OCI-LY7 (cell line): ENCODE measurements at regions not wholly inside any gene's neighbourhood (a gene's known extent, or its start where the extent isn't known, plus 50 kb on each side); places are given as distances from the start of the nearest gene placed in this dataset.

Experiments
- BruUV-seq: library from RNA; stranded (reverse); fragments of 400-500 nt; replicated peaks from 2 replicates; lab custom pipeline; 2021; lab: Mats Ljungman, UMichigan
- CTCF ChIA-PET: fragments of 300-600 bp; sonication (Branson Sonifier 250); formaldehyde crosslinking; loops from one replicate; lab custom pipeline; 2022; ENCODE audit warnings: antibody characterized with exemption; ENCODE audit not compliant: unreplicated experiment; lab: Charles Lee
- POLR2A ChIA-PET: fragments of 300-600 bp; sonication (Branson Sonifier 250); formaldehyde crosslinking; loops from one replicate; lab custom pipeline; 2022; ENCODE audit warnings: antibody characterized with exemption; lab: Charles Lee
- DNase-seq: peaks from one replicate; pipeline ENCODE4 v3.0.0-alpha.2; 2015; ENCODE audit warnings: low spot score
- H2AFZ ChIP-seq: fragments of 200-600 bp; sonication (generic), shearing (Covaris generic); 2 replicates; pipeline ENCODE4 v1.6.1; 2014; ENCODE audit warnings: mild to moderate bottlenecking, antibody characterized with exemption, low read length, moderate library complexity
- H3K27ac ChIP-seq: fragments of 200-600 bp; sonication (generic); 2 replicates; pipeline ENCODE4 v1.5.1; 2014; ENCODE audit warnings: mixed run types, low read depth, mild to moderate bottlenecking, moderate library complexity, low read length, inconsistent platforms; ENCODE audit not compliant: poor library complexity, severe bottlenecking
- H3K36me3 ChIP-seq: fragments of 200-600 bp; sonication (generic); 2 replicates; pipeline ENCODE4 v1.6.1; 2014; ENCODE audit warnings: mild to moderate bottlenecking, antibody characterized with exemption, low read length, moderate library complexity, mixed read lengths; ENCODE audit not compliant: insufficient read depth
- H3K4me1 ChIP-seq: fragments of 200-600 bp; sonication (generic); 2 replicates; pipeline ENCODE4 v1.5.1; 2014; ENCODE audit warnings: mild to moderate bottlenecking, low read length; ENCODE audit not compliant: insufficient read depth, poor library complexity, severe bottlenecking
- H3K4me2 ChIP-seq: fragments of 200-600 bp; sonication (generic); 2 replicates; pipeline ENCODE4 v1.6.1; 2014; ENCODE audit warnings: mild to moderate bottlenecking, low read length
- H3K4me3 ChIP-seq: fragments of 200-600 bp; sonication (generic); 2 replicates; pipeline ENCODE4 v1.5.1; 2014; ENCODE audit warnings: mild to moderate bottlenecking, low read depth, low read length; ENCODE audit not compliant: poor library complexity, severe bottlenecking
- H3K79me2 ChIP-seq: fragments of 200-600 bp; sonication (generic); 2 replicates; pipeline ENCODE4 v1.6.1; 2016; ENCODE audit warnings: low read depth, mild to moderate bottlenecking, low read length, moderate library complexity, mixed read lengths; ENCODE audit not compliant: insufficient read depth
- H3K9me2 ChIP-seq: fragments of 200-600 bp; sonication (generic); 2 replicates; pipeline ENCODE4 v1.6.1; 2016; ENCODE audit warnings: mild to moderate bottlenecking, low read length, mixed read lengths; ENCODE audit not compliant: insufficient read depth
- H3K9me3 ChIP-seq: fragments of 200-600 bp; sonication (generic); 2 replicates; pipeline ENCODE4 v1.6.1; 2014; ENCODE audit warnings: mild to moderate bottlenecking, mixed run types, low read length, mixed read lengths
- H4K20me1 ChIP-seq: fragments of 200-600 bp; sonication (generic); 2 replicates; pipeline ENCODE4 v1.6.1; 2014; ENCODE audit warnings: mild to moderate bottlenecking, antibody characterized with exemption, low read length, moderate library complexity, mixed read lengths; ENCODE audit not compliant: insufficient read depth
- CTCF ChIP-seq: fragments of 200-600 bp; sonication (generic); conservative IDR thresholded peaks from 2 replicates; pipeline ENCODE4 v1.5.1; 2014; ENCODE audit warnings: mild to moderate bottlenecking, antibody characterized with exemption, low read length, moderate library complexity, mixed read lengths
- EZH2phosphoT487 ChIP-seq: fragments of 200-600 bp; sonication (generic); IDR thresholded peaks from 2 replicates; pipeline ENCODE4 v1.6.1; 2018; ENCODE audit warnings: low read depth, borderline replicate concordance, mild to moderate bottlenecking, mixed run types, antibody characterized with exemption, low read length, moderate library complexity, mixed read lengths
- intact Hi-C: fragments of 100-400 bp; cut with micrococcal nuclease; formaldehyde crosslinking; loops from one replicate; pipeline ENCODE4 v1.10.0; 2022; ENCODE audit not compliant: unreplicated experiment

GRCh38 chr13:50742968-50743367, 100.5 kb downstream of the DLEU7 start:
- H3K36me3 ChIP-seq, result no peaks in the 10 kb centered on the region
- H4K20me1 ChIP-seq, result no peaks in the 10 kb centered on the region
- no peaks in the 10 kb centered on the region for H3K9me3 ChIP-seq
- no TSS peak for BruUV-seq
- ChIA-PET CTCF (no interaction called here), POLR2A (interaction anchor here (0.9 kb wide), 1 partner anchor 254 kb away, joined by 3 read pairs; no protein-coding TSS in a partner anchor)
- no peaks in the 10 kb centered on the region for H3K4me1 ChIP-seq
- no peaks in the 10 kb centered on the region for H3K79me2 ChIP-seq
- intact Hi-C loops, result no loop called here
- TF ChIP-seq EZH2phosphoT487 (no peak), CTCF (no peak)
- no peak for DNase-seq
- H2AFZ ChIP-seq, result no peak overlapping the region
- H3K9me2 ChIP-seq, result no peaks in the 10 kb centered on the region
- H3K4me3 ChIP-seq, result no peak overlapping the region
- no peak overlapping the region for H3K4me2 ChIP-seq
- H3K27ac ChIP-seq, result no peak overlapping the region

- Histone ChIP-seq H3K4me1 (no peaks in the 10 kb centered on the region), H3K9me2 (no peaks in the 10 kb centered on the region), H3K4me3 (no peak overlapping the region), H3K4me2 (no peak overlapping the region), H2AFZ (no peak overlapping the region), H4K20me1 (no peaks in the 10 kb centered on the region), H3K9me3 (no peaks in the 10 kb centered on the region), H3K27ac (no peak overlapping the region), H3K36me3 (no peaks in the 10 kb centered on the region), H3K79me2 (no peaks in the 10 kb centered on the region)
- POLR2A ChIA-PET, result no interaction called here
- intact Hi-C loops, result no loop called here
- DNase-seq, result no peak
- BruUV-seq, result no TSS peak
- CTCF ChIA-PET, result no interaction called here
- TF ChIP-seq EZH2phosphoT487 (no peak), CTCF (no peak)
These were observed 99.3 kb downstream of the DLEU7 start for GRCh38 chr13:50744116-50744660.

- H3K4me1 ChIP-seq, result no peaks in the 10 kb centered on the region
- no peak overlapping the region for H3K4me2 ChIP-seq
- H3K4me3 ChIP-seq, result no peak overlapping the region
- H3K9me2 ChIP-seq, result no peaks in the 10 kb centered on the region
- no peaks in the 10 kb centered on the region for H3K36me3 ChIP-seq
- no TSS peak for BruUV-seq
- H3K27ac ChIP-seq, result no peak overlapping the region
- ChIA-PET CTCF (no interaction called here), POLR2A (interaction anchor here (2.0 kb wide), 1 partner anchor 39 kb away, joined by 5 read pairs; no protein-coding TSS in a partner anchor)
- H4K20me1 ChIP-seq, result no peaks in the 10 kb centered on the region
- H3K9me3 ChIP-seq, result no peaks in the 10 kb centered on the region
- DNase-seq, result no peak
- TF ChIP-seq CTCF, result no peak
- no peak for TF ChIP-seq EZH2phosphoT487
- H3K79me2 ChIP-seq, result no peaks in the 10 kb centered on the region
- intact Hi-C loops, result no loop called here
- H2AFZ ChIP-seq, result no peak overlapping the region
These were observed 97.9 kb downstream of the DLEU7 start for GRCh38 chr13:50745542-50746115.
